ENCODE measurements at regions not wholly inside any gene's neighbourhood (a gene's known extent, or its start where the extent isn't known, plus 50 kb on each side); places are given as distances from the start of the nearest gene placed in this dataset.

DNA sequence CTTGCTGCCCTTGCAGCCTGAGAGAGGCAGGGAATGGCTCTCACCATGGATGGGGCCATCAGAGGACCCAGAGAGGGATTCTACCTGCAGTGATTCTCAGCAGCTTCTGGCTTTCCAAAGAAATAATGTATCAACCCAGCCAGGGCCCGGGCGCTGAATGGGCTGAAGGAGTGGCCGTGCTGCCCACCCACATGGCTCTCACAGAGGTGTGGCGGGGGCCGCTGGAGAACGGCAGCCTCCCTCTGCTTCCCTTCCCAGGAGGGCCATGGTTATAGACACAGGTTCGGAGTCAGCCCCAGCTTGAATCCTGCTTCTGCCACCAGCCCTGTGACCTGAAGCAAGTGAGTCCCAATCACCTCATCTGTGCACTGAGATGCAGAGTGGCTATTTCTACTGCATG, 82.7 kb downstream of the THAP12 start:
- no peak for DNase-seq (ENCODE audit: low spot score)
- in situ Hi-C loops (cut with MboI; ENCODE audit: low pct_unique_long_range_greater_than_20kb, low sequenced_read_pairs, unreplicated experiment) = no loop called here
- no peak for TF ChIP-seq CTCF (IDR thresholded peaks at IDR 0.05; ENCODE audit: extremely low read depth, insufficient read depth, missing control alignments)

GRCh38 chr11:76296731-76297542, 84.0 kb downstream of the THAP12 start:
- in situ Hi-C loops (cut with MboI; ENCODE audit: low pct_unique_long_range_greater_than_20kb, low sequenced_read_pairs, unreplicated experiment) = no loop called here
- DNase-seq (ENCODE audit: low spot score) = no peak
- no peak for TF ChIP-seq CTCF (IDR thresholded peaks at IDR 0.05; ENCODE audit: extremely low read depth, insufficient read depth, missing control alignments)

- DNase-seq (ENCODE audit: low spot score) = peak; percentile 54
- no peak for TF ChIP-seq CTCF (IDR thresholded peaks at IDR 0.05; ENCODE audit: extremely low read depth, insufficient read depth, missing control alignments)
- in situ Hi-C loops (cut with MboI; ENCODE audit: low pct_unique_long_range_greater_than_20kb, low sequenced_read_pairs, unreplicated experiment) = no loop called here
Observed at GRCh38 chr11:76293189-76293631, 86.9 kb upstream of the WNT11 start.

- TF ChIP-seq CTCF (IDR thresholded peaks at IDR 0.05; ENCODE audit: extremely low read depth, insufficient read depth, missing control alignments) = no peak
- DNase-seq (ENCODE audit: low spot score) = no peak
- in situ Hi-C loops (cut with MboI; ENCODE audit: low pct_unique_long_range_greater_than_20kb, low sequenced_read_pairs, unreplicated experiment) = no loop called here
Observed at GRCh38 chr11:76292583-76293188, 86.4 kb upstream of the WNT11 start.

DNA sequence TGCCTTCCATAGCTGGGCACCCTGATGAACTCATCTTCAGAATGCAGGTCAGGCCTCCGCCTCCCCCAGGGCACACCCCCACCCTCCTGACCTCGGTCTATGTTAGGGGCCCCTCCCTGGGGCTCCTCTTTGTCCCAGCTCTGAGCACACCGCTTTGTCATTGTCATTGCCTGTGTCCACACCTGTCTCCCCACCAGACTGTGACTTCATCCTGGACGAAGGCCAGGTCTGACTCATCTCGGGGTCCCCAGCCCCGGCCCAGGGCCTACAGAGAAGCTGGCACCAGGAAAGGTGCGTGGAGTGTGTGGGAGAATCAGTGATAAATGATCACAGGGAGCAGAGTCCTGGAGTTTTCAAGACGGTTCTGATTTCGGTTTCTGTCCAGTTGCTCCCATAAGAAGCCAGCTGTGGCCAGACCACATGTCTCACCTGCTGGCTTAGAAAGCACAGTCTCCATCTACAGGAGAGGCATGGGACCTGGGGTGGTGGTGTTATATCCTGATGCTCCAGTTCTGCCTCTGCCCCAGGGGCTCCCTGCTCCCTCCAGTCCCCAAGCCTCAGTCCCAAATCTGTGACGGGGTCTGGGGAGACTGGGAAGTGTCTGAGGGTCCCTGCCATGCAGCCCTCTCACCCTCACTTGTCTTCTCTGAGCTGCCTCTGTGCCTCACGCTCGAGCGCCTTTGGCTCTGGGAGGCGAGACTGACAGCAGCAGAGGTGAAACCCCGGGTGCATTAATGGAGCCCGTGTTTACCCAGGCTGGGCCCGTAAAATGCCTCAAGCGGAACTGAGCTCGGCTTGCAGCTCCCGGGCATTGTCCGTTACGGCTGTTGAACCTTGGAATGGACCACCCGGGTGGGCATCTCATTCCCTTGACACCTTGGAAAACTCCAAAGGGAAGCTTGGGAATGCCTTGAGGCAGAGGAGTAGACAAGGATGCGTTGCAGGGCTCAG, 85.5 kb upstream of the WNT11 start:
- no peak for TF ChIP-seq CTCF (IDR thresholded peaks at IDR 0.05; ENCODE audit: extremely low read depth, insufficient read depth, missing control alignments)
- in situ Hi-C loops (cut with MboI; ENCODE audit: low pct_unique_long_range_greater_than_20kb, low sequenced_read_pairs, unreplicated experiment) = no loop called here
- no peak for DNase-seq (ENCODE audit: low spot score)
